H1 (cell line): ENCODE measurements at regions not wholly inside any gene's neighbourhood (a gene's known extent, or its start where the extent isn't known, plus 50 kb on each side); places are given as distances from the start of the nearest gene placed in this dataset.

ENCODE experiments used
- CTCF ChIA-PET: fragments of 300-600 bp; sonication (Branson Sonifier 250); formaldehyde crosslinking; loops from one replicate; lab custom pipeline; 2021; ENCODE audit not compliant: partially characterized antibody; lab: Charles Lee
- POLR2A ChIA-PET: fragments of 300-600 bp; sonication (Branson Sonifier 250); formaldehyde crosslinking; loops from one replicate; lab custom pipeline; 2021; ENCODE audit warnings: inconsistent platforms; ENCODE audit not compliant: partially characterized antibody; lab: Charles Lee
- DNase-seq, 2 experiments: peaks; one replicate each; pipeline versions ENCODE4 v3.0.0 to v3.0.0-alpha.2; 2010 to 2022; ENCODE audit warnings: low spot score in 2 of 2, low read depth in 1 of 2, mixed read lengths in 1 of 2
- FAIRE-seq: peaks from 2 replicates; lab custom pipeline; 2011; peaks lifted over from hg19 to GRCh38; lab: Jason Lieb, UNC
- H2AFZ ChIP-seq: 2 replicates; pipeline ENCODE4 v1.8.1; 2012; ENCODE audit warnings: low read length, inconsistent platforms
- H2AK5ac ChIP-seq: 2 replicates; pipeline ENCODE4 v1.6.1; 2013; ENCODE audit warnings: low read depth, low read length
- H2BK120ac ChIP-seq: replicated peaks from 2 replicates; pipeline ENCODE3; 2013; ENCODE audit warnings: low read depth, low read length, inconsistent platforms
- H2BK12ac ChIP-seq: 2 replicates; pipeline ENCODE4 v1.6.1; 2013; ENCODE audit warnings: low read depth, low read length
- H2BK15ac ChIP-seq: 2 replicates; pipeline ENCODE4 v1.6.1; 2013; ENCODE audit warnings: low read length
- H2BK20ac ChIP-seq: 2 replicates; pipeline ENCODE4 v1.6.1; 2013; ENCODE audit warnings: low read length
- H2BK5ac ChIP-seq: 2 replicates; pipeline ENCODE4 v1.6.1; 2013; ENCODE audit warnings: low read depth, low read length
- H3K14ac ChIP-seq: 2 replicates; pipeline ENCODE4 v1.6.1; 2013; ENCODE audit warnings: inconsistent platforms; ENCODE audit not compliant: insufficient read length
- H3K18ac ChIP-seq: 2 replicates; pipeline ENCODE4 v1.6.1; 2013; ENCODE audit warnings: low read length; ENCODE audit errors: extremely low read depth
- H3K23ac ChIP-seq: 2 replicates; pipeline ENCODE4 v1.6.1; 2013; ENCODE audit warnings: inconsistent platforms; ENCODE audit not compliant: insufficient read length
- H3K23me2 ChIP-seq: 2 replicates; pipeline ENCODE4 v1.6.1; 2013; ENCODE audit warnings: low read depth, low read length
- H3K27ac ChIP-seq: 2 replicates; pipeline ENCODE4 v1.6.1; 2011; ENCODE audit warnings: low read depth, low read length, inconsistent platforms
- H3K27me3 ChIP-seq, 4 experiments: replicated peaks in 1 of 4; 1 replicate in 1 of 4; 2 replicates in 3 of 4; pipeline versions ENCODE4 v1.6.1 to v1.8.1; 2011 to 2013; ENCODE audit warnings: low read length in 3 of 4, mild to moderate bottlenecking in 3 of 4, inconsistent platforms in 2 of 4, mixed read lengths in 2 of 4, moderate library complexity in 1 of 4; ENCODE audit not compliant: control insufficient read depth in 3 of 4, insufficient read depth in 3 of 4; ENCODE audit errors: extremely low read depth in 1 of 4
- H3K36me3 ChIP-seq, 4 experiments: 2 replicates each; pipeline versions ENCODE4 v1.6.1 to v1.8.1; 2011 to 2013; ENCODE audit warnings: mild to moderate bottlenecking in 4 of 4, low read length in 3 of 4, moderate library complexity in 2 of 4, control low read depth in 1 of 4, inconsistent platforms in 1 of 4; ENCODE audit not compliant: insufficient read depth in 4 of 4, control insufficient read depth in 2 of 4
- H3K4ac ChIP-seq: replicated peaks from 2 replicates; pipeline ENCODE3; 2013; ENCODE audit warnings: low read length, low read depth, mixed read lengths, inconsistent platforms; ENCODE audit not compliant: insufficient read length
- H3K4me1 ChIP-seq, 4 experiments: replicated peaks in 1 of 4; 1 replicate in 1 of 4; 2 replicates in 3 of 4; pipeline versions ENCODE4 v1.6.1 to v1.8.1; 2011 to 2013; ENCODE audit warnings: low read length in 3 of 4, inconsistent platforms in 2 of 4, mixed read lengths in 1 of 4; ENCODE audit not compliant: insufficient read depth in 4 of 4, control insufficient read depth in 3 of 4
- H3K4me2 ChIP-seq, 2 experiments: 2 replicates each; pipeline versions ENCODE4 v1.6.1 to v1.8.1; 2011 to 2013; ENCODE audit warnings: low read depth in 2 of 2, low read length in 2 of 2, control low read depth in 1 of 2, inconsistent platforms in 1 of 2, mild to moderate bottlenecking in 1 of 2; ENCODE audit not compliant: insufficient read depth in 1 of 2
- H3K4me3 ChIP-seq, 4 experiments: fragments of 200-600, 300-600 bp in 1 of 4; sonication (generic), shearing (Covaris generic), sonication (Bioruptor Twin) in 1 of 4; 2 replicates each; pipeline versions ENCODE4 v1.5.1 to v1.8.1; 2011 to 2016; ENCODE audit warnings: low read length in 4 of 4, low read depth in 3 of 4, control low read depth in 2 of 4, inconsistent platforms in 2 of 4, mild to moderate bottlenecking in 2 of 4, mixed read lengths in 1 of 4, moderate library complexity in 1 of 4; ENCODE audit not compliant: insufficient read depth in 2 of 4; ENCODE audit errors: extremely low read depth in 1 of 4
- H3K56ac ChIP-seq: replicated peaks from 2 replicates; pipeline ENCODE3; 2013; ENCODE audit warnings: low read depth, mild to moderate bottlenecking, mixed read lengths, low read length, inconsistent platforms; ENCODE audit not compliant: insufficient read length
- H3K79me1 ChIP-seq: 2 replicates; pipeline ENCODE4 v1.6.1; 2013; ENCODE audit warnings: low read depth, low read length, control low read depth
- H3K79me2 ChIP-seq, 2 experiments: 2 replicates each; pipeline versions ENCODE4 v1.6.1 to v1.8.1; 2012 to 2013; ENCODE audit warnings: low read length in 2 of 2, mild to moderate bottlenecking in 2 of 2, inconsistent platforms in 1 of 2; ENCODE audit not compliant: insufficient read depth in 2 of 2, control insufficient read depth in 1 of 2
- H3K9ac ChIP-seq, 4 experiments: replicated peaks in 1 of 4; 1 replicate in 1 of 4; 2 replicates in 3 of 4; pipeline versions ENCODE4 v1.6.1 to v1.8.1; 2011 to 2013; ENCODE audit warnings: low read depth in 3 of 4, low read length in 3 of 4, control low read depth in 2 of 4, mild to moderate bottlenecking in 2 of 4, moderate library complexity in 2 of 4, inconsistent platforms in 1 of 4; ENCODE audit errors: extremely low read depth in 1 of 4
- H3K9me3 ChIP-seq, 2 experiments: 2 replicates each; pipeline versions ENCODE4 v1.6.1 to v1.8.1; 2012 to 2013; ENCODE audit warnings: mild to moderate bottlenecking in 2 of 2, moderate library complexity in 2 of 2, control low read depth in 1 of 2, inconsistent platforms in 1 of 2, low read depth in 1 of 2, low read length in 1 of 2, mixed read lengths in 1 of 2; ENCODE audit not compliant: insufficient read depth in 2 of 2
- H4K20me1 ChIP-seq, 2 experiments: replicated peaks in 1 of 2; 2 replicates each; pipeline versions ENCODE3 to v1.8.1; 2011 to 2013; ENCODE audit warnings: inconsistent platforms in 2 of 2, low read length in 2 of 2, mild to moderate bottlenecking in 1 of 2; ENCODE audit not compliant: insufficient read depth in 2 of 2, control insufficient read depth in 1 of 2
- H4K5ac ChIP-seq: 2 replicates; pipeline ENCODE4 v1.6.1; 2013; ENCODE audit warnings: low read length, low read depth, mixed read lengths, inconsistent platforms; ENCODE audit not compliant: insufficient read length
- H4K8ac ChIP-seq: 2 replicates; pipeline ENCODE4 v1.8.0; 2013; ENCODE audit warnings: mild to moderate bottlenecking, moderate library complexity, low read length, inconsistent platforms; ENCODE audit not compliant: insufficient read depth; ENCODE audit errors: extremely low read depth
- H4K91ac ChIP-seq: replicated peaks from 2 replicates; pipeline ENCODE3; 2013; ENCODE audit warnings: low read length, mixed read lengths, inconsistent platforms; ENCODE audit not compliant: insufficient read length
- BRCA1 ChIP-seq: IDR thresholded peaks from 2 replicates; pipeline ENCODE4 v1.6.1; 2012; ENCODE audit warnings: low read depth, low read length, improper control_type of control experiment
- E2F6 ChIP-seq: IDR thresholded peaks from 2 replicates; pipeline ENCODE4 v1.6.1; 2012; ENCODE audit warnings: inconsistent platforms
- MAFK ChIP-seq: IDR thresholded peaks from 2 replicates; pipeline ENCODE4 v1.6.1; 2012; ENCODE audit warnings: low read depth, mild to moderate bottlenecking, improper control_type of control experiment, low read length
- PHF8 ChIP-seq: fragments of 200-600 bp; sonication (generic); conservative IDR thresholded peaks from 2 replicates; pipeline ENCODE4 v1.7.1; 2012; ENCODE audit warnings: low read depth, mild to moderate bottlenecking, inconsistent platforms, low read length, moderate library complexity
- RBBP5 ChIP-seq: IDR thresholded peaks from 2 replicates; pipeline ENCODE4 v1.7.1; 2012; ENCODE audit warnings: low read depth, mild to moderate bottlenecking, inconsistent platforms, low read length, moderate library complexity, borderline replicate concordance
- RXRA ChIP-seq: IDR thresholded peaks from 2 replicates; pipeline ENCODE4 v1.6.1; 2011; ENCODE audit warnings: low read depth, mild to moderate bottlenecking, low read length, moderate library complexity; ENCODE audit not compliant: insufficient read depth
- TCF12 ChIP-seq: IDR thresholded peaks from 2 replicates; pipeline ENCODE4 v1.6.1; 2011; ENCODE audit warnings: low read depth, mild to moderate bottlenecking, low read length
- WGBS, 2 experiments: shearing (Covaris generic) in 1 of 2; methylation state at CpG; one replicate each; pipeline versions ENCODE4 v1.1.6 to v1.1.7; 2013 to 2015; ENCODE audit warnings: low lambda C conversion rate in 2 of 2, mixed read lengths in 2 of 2, inconsistent platforms in 1 of 2, low coverage in 1 of 2, missing lambda C conversion rate in 1 of 2; ENCODE audit not compliant: insufficient replicate concordance in 2 of 2, insufficient coverage in 1 of 2, insufficient read length in 1 of 2; ENCODE audit errors: extremely low coverage in 1 of 2, missing lambda C conversion rate in 1 of 2; 5-methylcytosine and 5-hydroxymethylcytosine counted together
- TF ChIP-seq, protein P1 (sequence below): IDR thresholded peaks from 2 replicates; pipeline ENCODE4 v1.6.1; 2011; ENCODE audit warnings: low read length, improper control_type of control experiment

DNA sequence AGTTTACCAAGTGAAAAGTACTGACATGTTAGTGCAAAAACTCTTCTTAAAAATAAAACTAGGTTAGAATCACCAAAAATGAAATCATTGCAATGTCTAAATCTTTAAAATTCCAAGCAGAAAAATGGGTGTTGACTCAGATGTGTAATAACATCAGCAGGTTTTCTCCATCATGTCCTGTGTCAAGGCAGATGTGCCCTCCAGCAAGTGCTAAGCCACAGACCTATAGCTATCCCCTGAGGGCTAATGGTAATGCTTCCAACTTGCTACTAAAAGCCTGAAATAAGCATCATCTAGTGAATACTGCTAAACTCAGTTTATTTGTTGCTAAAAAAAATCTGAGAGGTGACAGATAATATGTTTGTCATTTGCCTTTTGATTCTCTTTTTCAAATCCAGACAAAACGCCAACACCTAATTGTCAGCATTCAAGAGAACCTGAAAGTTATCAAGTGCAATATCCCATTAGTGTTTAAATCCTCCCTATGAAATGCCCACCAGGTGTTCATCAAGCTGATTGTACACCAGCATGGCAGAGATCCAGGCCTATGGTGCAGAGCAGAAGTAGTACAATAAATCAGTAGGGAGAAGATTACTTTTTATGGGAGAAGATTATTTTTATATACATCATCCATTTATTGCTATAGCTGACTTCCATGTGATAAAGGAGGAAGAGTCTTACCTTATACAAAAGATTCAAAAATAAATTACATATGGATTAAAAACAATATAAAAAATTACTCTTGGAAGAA lies 55.1 kb upstream of the SYT9 start:
- H3K4me2 ChIP-seq = no peak overlapping the region
- no peaks in the 10 kb centered on the region for H3K27me3 ChIP-seq
- H3K23ac ChIP-seq = no peak overlapping the region
- no peak overlapping the region for H2AK5ac ChIP-seq
- no peaks in the 10 kb centered on the region for H3K9me3 ChIP-seq
- no peak overlapping the region for H2BK15ac ChIP-seq
- DNase-seq = no peak
- no peak for TF ChIP-seq TCF12
- TF ChIP-seq, protein P1, sequence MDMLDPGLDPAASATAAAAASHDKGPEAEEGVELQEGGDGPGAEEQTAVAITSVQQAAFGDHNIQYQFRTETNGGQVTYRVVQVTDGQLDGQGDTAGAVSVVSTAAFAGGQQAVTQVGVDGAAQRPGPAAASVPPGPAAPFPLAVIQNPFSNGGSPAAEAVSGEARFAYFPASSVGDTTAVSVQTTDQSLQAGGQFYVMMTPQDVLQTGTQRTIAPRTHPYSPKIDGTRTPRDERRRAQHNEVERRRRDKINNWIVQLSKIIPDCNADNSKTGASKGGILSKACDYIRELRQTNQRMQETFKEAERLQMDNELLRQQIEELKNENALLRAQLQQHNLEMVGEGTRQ = no peak
- no peak for TF ChIP-seq RBBP5
- TF ChIP-seq MAFK = no peak
- TF ChIP-seq RXRA = no peak
- no peak for TF ChIP-seq PHF8
- no peak for TF ChIP-seq BRCA1
- TF ChIP-seq E2F6 = no peak
- TF ChIP-seq, all 59 proteins: peak for 0
- Histone ChIP-seq H3K27ac (no peak overlapping the region), H4K91ac (no peak overlapping the region), H3K4me1 (no peaks in the 10 kb centered on the region), H2AFZ (no peak overlapping the region), H4K5ac (no peak overlapping the region), H4K8ac (no peak overlapping the region), H3K4me3 (no peak overlapping the region), H4K20me1 (no peaks in the 10 kb centered on the region), H3K36me3 (no peaks in the 10 kb centered on the region), H2BK20ac (no peak overlapping the region), H2BK120ac (no peak overlapping the region), H3K14ac (no peak overlapping the region), H2BK5ac (no peak overlapping the region), H3K79me2 (no peaks in the 10 kb centered on the region), H3K18ac (no peak overlapping the region), H3K56ac (no peak overlapping the region), H3K4ac (no peak overlapping the region), H3K9ac (no peak overlapping the region), H3K23me2 (no peaks in the 10 kb centered on the region), H2BK12ac (no peak overlapping the region), H3K79me1 (no peaks in the 10 kb centered on the region)
- POLR2A ChIA-PET = no interaction called here
- WGBS, 2 experiments = 89% methylated on average over 1 of the region's 1 CpG; no CpG with 5 or more reads in 1 of the 2 experiments
- no peak for FAIRE-seq
- CTCF ChIA-PET = interaction anchor here (1.0 kb wide), 1 partner anchor 258 kb away, joined by 3 read pairs; no protein-coding TSS in a partner anchor
